ENCODE measurements at regions not wholly inside any gene's neighbourhood (a gene's known extent, or its start where the extent isn't known, plus 50 kb on each side); places are given as distances from the start of the nearest gene placed in this dataset.

- CTCF ChIA-PET: no interaction called here
- no peak for TF ChIP-seq CTCF (IDR thresholded peaks at IDR 0.05; ENCODE audit: control extremely low read depth, extremely low read depth, low read depth, missing control alignments)
- POLR2A ChIA-PET: no interaction called here
- DNase-seq (ENCODE audit: extremely low spot score): no peak
Observed at GRCh38 chr10:4196183-4196582, 411.2 kb upstream of the KLF6 start.

GRCh38 chr10:4195213-4195612, 410.2 kb upstream of the KLF6 start:
- POLR2A ChIA-PET: no interaction called here
- no peak for TF ChIP-seq CTCF (IDR thresholded peaks at IDR 0.05; ENCODE audit: control extremely low read depth, extremely low read depth, low read depth, missing control alignments)
- CTCF ChIA-PET: no interaction called here
- no peak for DNase-seq (ENCODE audit: extremely low spot score)

- CTCF ChIA-PET: interaction anchor here (1.1 kb wide), 1 partner anchor 10 kb away, joined by 3 read pairs; no protein-coding TSS in a partner anchor
- TF ChIP-seq CTCF (IDR thresholded peaks at IDR 0.05; ENCODE audit: control extremely low read depth, extremely low read depth, low read depth, missing control alignments): no peak
- POLR2A ChIA-PET: no interaction called here
Observed at GRCh38 chr10:4194231-4194630, 409.2 kb upstream of the KLF6 start.

GRCh38 chr10:4191894-4192293, 406.9 kb upstream of the KLF6 start:
- CTCF ChIA-PET: no interaction called here
- no peak for DNase-seq (ENCODE audit: extremely low spot score)
- no peak for TF ChIP-seq CTCF (IDR thresholded peaks at IDR 0.05; ENCODE audit: control extremely low read depth, extremely low read depth, low read depth, missing control alignments)
- POLR2A ChIA-PET: no interaction called here

More at GRCh38 chr10:4194231-4194630, 409.2 kb upstream of the KLF6 start:
- no peak for DNase-seq (ENCODE audit: extremely low spot score)

- CTCF ChIA-PET: no interaction called here
- no peak for DNase-seq (ENCODE audit: extremely low spot score)
- no peak for TF ChIP-seq CTCF (IDR thresholded peaks at IDR 0.05; ENCODE audit: control extremely low read depth, extremely low read depth, low read depth, missing control alignments)
Observed at GRCh38 chr10:4191354-4191753, 406.3 kb upstream of the KLF6 start.

GRCh38 chr10:4190876-4191275, 405.9 kb upstream of the KLF6 start:
- CTCF ChIA-PET: no interaction called here
- TF ChIP-seq CTCF (IDR thresholded peaks at IDR 0.05; ENCODE audit: control extremely low read depth, extremely low read depth, low read depth, missing control alignments): no peak
- POLR2A ChIA-PET: no interaction called here
- no peak for DNase-seq (ENCODE audit: extremely low spot score)

More at GRCh38 chr10:4191354-4191753, 406.3 kb upstream of the KLF6 start:
- POLR2A ChIA-PET: no interaction called here

GRCh38 chr10:4189281-4189680, 404.3 kb upstream of the KLF6 start:
- CTCF ChIA-PET: no interaction called here
- POLR2A ChIA-PET: no interaction called here
- no peak for DNase-seq (ENCODE audit: extremely low spot score)
- no peak for TF ChIP-seq CTCF (IDR thresholded peaks at IDR 0.05; ENCODE audit: control extremely low read depth, extremely low read depth, low read depth, missing control alignments)

All from GM10248 (cell line).